NT2/D1 (cell line): ENCODE measurements at regions not wholly inside any gene's neighbourhood (a gene's known extent, or its start where the extent isn't known, plus 50 kb on each side); places are given as distances from the start of the nearest gene placed in this dataset.

Experiments
- SUZ12 ChIP-seq: IDR thresholded peaks from 2 replicates; pipeline ENCODE4 v1.6.1; 2011; ENCODE audit not compliant: insufficient read length, insufficient read depth; ENCODE audit errors: extremely low read depth
- YY1 ChIP-seq: IDR thresholded peaks from 2 replicates; pipeline ENCODE4 v1.6.1; 2011; ENCODE audit not compliant: insufficient read length, insufficient read depth
- ZNF274 ChIP-seq: IDR thresholded peaks from 2 replicates; pipeline ENCODE4 v1.6.1; 2011; ENCODE audit warnings: mild to moderate bottlenecking, low read depth, low read length

DNA sequence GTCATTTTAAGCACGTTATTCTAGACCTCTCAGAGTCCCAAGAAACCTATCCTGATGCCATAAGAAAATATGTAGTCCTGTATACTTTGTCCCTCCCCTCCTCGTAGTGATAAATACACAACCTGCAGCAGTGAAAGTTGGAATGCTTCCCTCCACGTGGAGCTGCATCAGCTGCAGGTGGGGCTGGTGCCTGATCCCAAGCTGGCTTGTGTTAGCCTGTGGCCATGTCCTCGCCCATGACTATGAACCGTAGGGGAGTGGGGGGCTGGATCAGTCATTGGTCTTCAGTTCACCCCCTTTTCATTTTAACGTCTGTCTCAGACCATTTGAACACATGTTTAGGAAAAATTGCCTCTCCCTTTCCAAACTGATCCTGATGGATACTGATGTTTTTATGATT lies 171.4 kb upstream of the HABP2 start:
- TF ChIP-seq YY1 (no peak), SUZ12 (no peak), ZNF274 (no peak)
